ENCODE measurements at regions not wholly inside any gene's neighbourhood (a gene's known extent, or its start where the extent isn't known, plus 50 kb on each side); places are given as distances from the start of the nearest gene placed in this dataset.

DNA sequence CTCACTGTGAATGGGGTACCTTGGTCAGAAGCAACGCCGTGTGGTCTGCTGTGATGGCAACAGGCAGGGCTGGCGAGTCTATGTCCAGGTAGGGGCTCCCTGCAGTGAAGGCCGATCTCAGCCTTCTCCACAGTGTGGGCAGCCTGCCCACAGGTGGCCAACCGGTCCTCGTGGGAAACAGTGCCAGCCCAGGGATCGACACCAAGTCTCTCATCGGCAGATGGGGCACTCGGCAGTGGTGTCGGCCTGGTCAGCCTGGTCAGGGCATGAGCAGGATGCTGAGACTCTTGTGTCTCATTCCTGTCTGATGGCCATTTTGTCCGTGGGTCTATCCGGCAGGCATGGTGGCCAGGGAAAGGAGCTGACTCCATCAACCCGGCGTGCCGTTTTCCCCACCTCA lies 92.2 kb downstream of the TNFRSF13B start:
- H3K4me3 ChIP-seq = no peak overlapping the region
- H3K27me3 ChIP-seq = peaks cover 0 to 4% (median 0%) of the 10 kb centered on the region in 9 donors
- H3K27ac ChIP-seq = no peak overlapping the region
- H3K36me3 ChIP-seq = no peaks in the 10 kb centered on the region
- DNase-seq (no peak), ATAC-seq (peak in 1 of 4 donors; percentile 24)
- H3K4me1 ChIP-seq = no peaks in the 10 kb centered on the region
- peaks cover 0 to 10% (median 0%) of the 10 kb centered on the region in 12 donors for H3K9me3 ChIP-seq
- TF ChIP-seq, protein P1, sequence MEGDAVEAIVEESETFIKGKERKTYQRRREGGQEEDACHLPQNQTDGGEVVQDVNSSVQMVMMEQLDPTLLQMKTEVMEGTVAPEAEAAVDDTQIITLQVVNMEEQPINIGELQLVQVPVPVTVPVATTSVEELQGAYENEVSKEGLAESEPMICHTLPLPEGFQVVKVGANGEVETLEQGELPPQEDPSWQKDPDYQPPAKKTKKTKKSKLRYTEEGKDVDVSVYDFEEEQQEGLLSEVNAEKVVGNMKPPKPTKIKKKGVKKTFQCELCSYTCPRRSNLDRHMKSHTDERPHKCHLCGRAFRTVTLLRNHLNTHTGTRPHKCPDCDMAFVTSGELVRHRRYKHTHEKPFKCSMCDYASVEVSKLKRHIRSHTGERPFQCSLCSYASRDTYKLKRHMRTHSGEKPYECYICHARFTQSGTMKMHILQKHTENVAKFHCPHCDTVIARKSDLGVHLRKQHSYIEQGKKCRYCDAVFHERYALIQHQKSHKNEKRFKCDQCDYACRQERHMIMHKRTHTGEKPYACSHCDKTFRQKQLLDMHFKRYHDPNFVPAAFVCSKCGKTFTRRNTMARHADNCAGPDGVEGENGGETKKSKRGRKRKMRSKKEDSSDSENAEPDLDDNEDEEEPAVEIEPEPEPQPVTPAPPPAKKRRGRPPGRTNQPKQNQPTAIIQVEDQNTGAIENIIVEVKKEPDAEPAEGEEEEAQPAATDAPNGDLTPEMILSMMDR (IDR thresholded peaks at IDR 0.05) = no peak
- TF ChIP-seq POLR2A (IDR thresholded peaks at IDR 0.05) = no peak
- intact Hi-C loops (cut with DNase I) = no loop called here
- WGBS, 4 donors = 90 to 100% (median 92%) methylated on average over 3 to 15 of the region's 15 CpGs

DNA sequence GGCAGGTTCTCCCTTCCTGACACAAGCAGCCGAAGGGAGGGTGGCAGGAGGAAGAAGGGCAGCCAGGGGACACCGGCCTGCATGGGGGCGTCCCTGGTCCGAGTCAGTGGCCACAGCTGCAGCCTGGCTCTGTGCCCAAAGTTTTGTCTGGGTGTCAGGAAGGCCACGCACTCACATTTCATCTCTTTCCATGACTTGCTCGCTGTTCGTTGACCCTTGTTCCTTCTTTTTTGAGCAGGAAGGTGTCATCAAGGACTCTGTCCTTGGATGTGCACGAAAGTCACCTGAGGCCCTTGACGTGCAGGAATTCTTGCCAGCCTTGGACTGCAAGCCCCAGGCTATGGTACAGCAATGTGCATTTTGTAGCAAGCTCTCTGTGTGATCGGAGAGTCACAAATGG lies 93.3 kb downstream of the TNFRSF13B start:
- H3K9me3 ChIP-seq = peaks cover 0 to 10% (median 0%) of the 10 kb centered on the region in 12 donors
- 48 to 88% (median 76%) methylated on average over 10 of the region's 10 CpGs for WGBS, 4 donors
- H3K4me3 ChIP-seq = no peak overlapping the region
- H3K27me3 ChIP-seq = peaks cover 0 to 4% (median 0%) of the 10 kb centered on the region in 9 donors
- H3K36me3 ChIP-seq = no peaks in the 10 kb centered on the region
- no peak overlapping the region for H3K27ac ChIP-seq
- ATAC-seq (no peak), DNase-seq (no peak)
- TF ChIP-seq POLR2A (IDR thresholded peaks at IDR 0.05) = no peak
- TF ChIP-seq, protein P1 (IDR thresholded peaks at IDR 0.05) = no peak
- no peaks in the 10 kb centered on the region for H3K4me1 ChIP-seq
- intact Hi-C loops (cut with DNase I) = no loop called here

DNA sequence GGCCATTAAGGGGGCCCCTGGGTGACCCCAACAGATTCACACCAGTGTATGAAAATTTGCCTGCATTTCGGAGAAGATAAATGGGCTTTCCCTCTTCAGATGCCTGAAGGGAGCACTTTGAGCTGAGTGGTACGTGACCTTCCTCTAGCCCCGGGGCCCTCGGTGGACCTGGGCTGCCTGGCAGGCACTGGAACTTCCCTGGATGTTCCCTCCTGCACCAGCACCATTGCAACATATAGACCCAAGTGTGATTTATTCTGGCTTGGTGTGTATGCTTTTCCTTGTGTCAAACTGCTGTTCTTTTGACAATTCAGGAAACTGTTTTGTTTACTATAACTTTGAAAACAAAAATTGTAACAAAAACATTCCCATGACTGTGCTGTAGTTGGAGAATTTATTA lies 93.8 kb downstream of the TNFRSF13B start:
- H3K27ac ChIP-seq = no peak overlapping the region
- DNase-seq = no peak
- H3K27me3 ChIP-seq = peaks cover 0 to 4% (median 0%) of the 10 kb centered on the region in 9 donors
- H3K9me3 ChIP-seq = peaks cover 0 to 10% (median 0%) of the 10 kb centered on the region in 12 donors
- H3K36me3 ChIP-seq = no peaks in the 10 kb centered on the region
- TF ChIP-seq, protein P1 (IDR thresholded peaks at IDR 0.05) = no peak
- no peak for TF ChIP-seq POLR2A (IDR thresholded peaks at IDR 0.05)
- ATAC-seq = no peak
- H3K4me1 ChIP-seq = no peaks in the 10 kb centered on the region
- H3K4me3 ChIP-seq = no peak overlapping the region
- intact Hi-C loops (cut with DNase I) = no loop called here
- 81 to 93% (median 89%) methylated on average over 4 of the region's 4 CpGs for WGBS, 4 donors

DNA sequence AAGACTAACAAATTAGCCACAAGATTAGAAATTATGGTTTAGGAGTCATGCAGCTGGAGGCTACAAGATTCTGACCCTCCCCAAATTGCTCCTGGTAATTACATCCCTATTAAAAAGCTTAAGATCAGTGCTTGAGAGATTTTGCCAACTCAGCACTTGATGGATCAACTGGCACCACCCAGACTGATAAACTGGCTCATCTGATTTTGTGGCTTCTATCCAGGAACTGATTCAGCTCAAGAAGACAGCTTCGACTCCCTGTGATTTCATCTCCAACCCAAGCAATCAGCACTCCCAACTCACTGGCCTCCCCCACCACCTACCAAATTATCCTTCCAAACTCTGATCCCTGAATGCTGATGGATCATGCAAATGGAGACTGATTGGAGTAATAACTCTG lies 94.8 kb downstream of the TNFRSF13B start:
- Histone ChIP-seq H3K9me3 (peaks cover 0 to 10% (median 0%) of the 10 kb centered on the region in 12 donors), H3K4me3 (no peak overlapping the region), H3K36me3 (no peaks in the 10 kb centered on the region), H3K4me1 (no peaks in the 10 kb centered on the region), H3K27me3 (peaks cover 0 to 4% (median 0%) of the 10 kb centered on the region in 9 donors), H3K27ac (no peak overlapping the region)
- DNase-seq = no peak
- ATAC-seq = no peak
- 69 to 88% (median 76%) methylated on average over 1 of the region's 1 CpG for WGBS, 4 donors
- no peak for TF ChIP-seq POLR2A (IDR thresholded peaks at IDR 0.05)
- TF ChIP-seq, protein P1 (IDR thresholded peaks at IDR 0.05) = no peak
- intact Hi-C loops (cut with DNase I) = no loop called here
